ENCODE measurements at regions not wholly inside any gene's neighbourhood (a gene's known extent, or its start where the extent isn't known, plus 50 kb on each side); places are given as distances from the start of the nearest gene placed in this dataset.

- no peak for TF ChIP-seq CEBPZ (IDR thresholded peaks at IDR 0.05; ENCODE audit: borderline replicate concordance, low read depth, low read length)
- peak in 1 of 2 experiments; percentile 75; a peak in 1 of 4 replicates for TF ChIP-seq MAZ (CRISPR knock-in tag; conservative IDR thresholded peaks at IDR 0.05 in 1 of 2, IDR thresholded peaks at IDR 0.05 in 1 of 2)
- no peak for TF ChIP-seq ZNF444 (CRISPR knock-in tag; IDR thresholded peaks at IDR 0.05)
- no peak for TF ChIP-seq MCM3 (IDR thresholded peaks at IDR 0.05)
- no peak for TF ChIP-seq SFPQ (IDR thresholded peaks at IDR 0.05; ENCODE audit: low read depth, low read length)
- no peak for TF ChIP-seq MNT (conservative IDR thresholded peaks at IDR 0.05)
- TF ChIP-seq MBD2 (IDR thresholded peaks at IDR 0.05; ENCODE audit: borderline replicate concordance, low read depth), result no peak
- no peak for TF ChIP-seq RFX7 (CRISPR knock-in tag; IDR thresholded peaks at IDR 0.05)
- TF ChIP-seq DIDO1 (tag; IDR thresholded peaks at IDR 0.05; ENCODE audit: low read depth), result no peak
- no peak for TF ChIP-seq PHF8 (IDR thresholded peaks at IDR 0.05; ENCODE audit: borderline replicate concordance, low read length)
- no peak for TF ChIP-seq HDAC6 (IDR thresholded peaks at IDR 0.05; ENCODE audit: low read depth, low read length)
- TF ChIP-seq THAP12 (CRISPR knock-in tag; IDR thresholded peaks at IDR 0.05), result no peak
- no peak for TF ChIP-seq ZNF512 (tag; IDR thresholded peaks at IDR 0.05)
- peak; percentile 61; the same call in 1 of the 2 replicates for TF ChIP-seq GATAD2A (IDR thresholded peaks at IDR 0.05)
- no peak for TF ChIP-seq SNRNP70 (optimal IDR thresholded peaks at IDR 0.05; ENCODE audit: low read depth, low read length)
These were observed 73.6 kb upstream of the PPP2R5C start (continued) for GRCh38 chr14:101687756-101688546.

Data from K562 (cell line).